HL-60/S4 treated with phorbol 12-myristate 13-acetate at 8.2 ng/mL for 4 days and 3 days (cell line): ENCODE measurements at regions not wholly inside any gene's neighbourhood (a gene's known extent, or its start where the extent isn't known, plus 50 kb on each side); places are given as distances from the start of the nearest gene placed in this dataset.

ENCODE experiments used
- in situ Hi-C: fragments of 300-500 bp; cut with MboI; formaldehyde crosslinking; loops from 2 replicates; pipeline ENCODE4 v1.15.0; 2022; ENCODE audit warnings: low sequenced_read_pairs

DNA sequence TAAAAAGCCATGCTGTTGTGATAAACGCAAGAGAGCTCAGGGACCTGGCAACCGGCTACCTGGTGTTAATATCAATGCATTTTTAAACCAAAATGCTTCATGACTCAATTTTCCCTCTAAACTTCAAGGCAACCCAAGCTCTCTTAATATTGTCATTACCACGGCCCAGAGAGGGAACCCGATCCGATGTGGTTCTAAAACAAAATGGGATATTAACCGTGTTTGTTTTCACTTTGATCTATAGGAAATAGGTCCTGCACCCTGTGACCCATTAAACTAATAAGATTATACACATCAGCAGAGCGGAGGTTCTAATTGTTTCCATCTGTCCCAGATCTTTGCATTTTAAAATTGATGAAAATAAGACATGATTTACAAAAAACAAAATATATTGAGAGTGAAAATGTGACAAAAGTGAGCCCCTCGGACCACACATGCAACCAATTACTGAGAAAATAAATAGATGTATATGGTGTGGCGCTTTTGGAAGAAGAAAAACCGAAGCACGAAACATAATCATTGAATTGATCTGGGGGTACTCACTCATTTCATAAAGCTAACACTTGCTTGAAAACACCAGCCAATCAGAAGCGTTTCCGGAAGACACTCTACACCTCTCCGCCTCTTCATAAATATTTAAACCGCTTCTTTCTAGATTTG, 290.3 kb upstream of the NFE2L3 start:
- in situ Hi-C loops = no loop called here

GRCh38 chr7:25862261-25863004, 289.6 kb upstream of the NFE2L3 start:
- in situ Hi-C loops = no loop called here

DNA sequence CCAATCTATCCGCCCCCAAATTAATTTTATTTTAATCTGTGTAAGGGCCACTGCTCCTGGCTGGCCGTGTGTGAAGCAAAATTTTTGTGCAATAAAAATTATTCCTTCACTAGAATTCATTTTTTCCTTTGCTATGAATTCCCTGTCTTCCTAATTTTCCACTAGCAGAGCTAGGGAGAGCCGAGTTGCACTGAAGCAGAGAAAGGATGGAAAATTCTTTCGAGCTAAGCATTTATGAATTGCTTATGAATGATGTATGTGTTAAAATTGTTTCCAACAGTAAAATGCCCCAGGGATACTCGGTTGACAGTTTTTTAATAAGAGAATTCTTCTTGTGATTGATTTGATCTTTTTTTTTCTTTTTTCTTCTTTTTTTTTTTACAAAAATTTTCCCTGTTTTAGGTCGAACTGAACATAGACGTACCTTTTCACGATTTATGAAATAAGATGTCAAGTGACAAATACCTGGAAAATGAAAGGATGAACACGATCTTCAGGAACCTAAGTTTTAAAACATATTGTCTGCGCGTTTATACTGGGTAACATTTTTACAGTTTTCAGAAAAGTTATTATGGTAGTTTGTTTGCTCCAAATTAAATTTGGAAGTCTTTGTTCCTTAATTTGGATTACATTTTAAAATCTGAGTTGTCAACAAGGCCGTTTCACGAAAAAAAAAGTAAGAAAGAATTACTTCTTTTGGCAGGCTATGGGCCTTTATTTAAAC, 288.8 kb upstream of the NFE2L3 start:
- in situ Hi-C loops = no loop called here

GRCh38 chr7:25863729-25864110, 288.3 kb upstream of the NFE2L3 start:
- in situ Hi-C loops = no loop called here

DNA sequence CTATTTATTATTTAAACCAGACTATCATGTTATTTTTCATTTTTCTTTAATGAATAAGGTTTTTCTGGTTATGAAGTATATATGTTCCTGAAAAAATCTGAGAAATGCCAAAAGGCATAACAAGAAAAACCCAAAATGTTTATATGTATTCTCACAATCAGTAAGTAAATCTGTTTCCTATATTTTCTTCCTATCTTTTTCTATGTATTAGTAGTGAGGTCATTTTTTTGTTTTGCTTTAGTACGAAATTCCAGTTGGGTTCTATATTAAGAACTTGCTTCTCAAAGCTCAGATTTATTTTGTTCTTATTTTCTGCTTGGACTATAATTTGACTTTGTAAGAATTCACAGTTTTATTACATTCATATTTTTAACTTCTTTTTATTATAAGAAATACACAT, 287.5 kb upstream of the NFE2L3 start:
- in situ Hi-C loops = no loop called here

GRCh38 chr7:25864943-25865751, 286.9 kb upstream of the NFE2L3 start:
- in situ Hi-C loops = no loop called here

GRCh38 chr7:25868509-25868908, 283.5 kb upstream of the NFE2L3 start:
- in situ Hi-C loops = no loop called here

DNA sequence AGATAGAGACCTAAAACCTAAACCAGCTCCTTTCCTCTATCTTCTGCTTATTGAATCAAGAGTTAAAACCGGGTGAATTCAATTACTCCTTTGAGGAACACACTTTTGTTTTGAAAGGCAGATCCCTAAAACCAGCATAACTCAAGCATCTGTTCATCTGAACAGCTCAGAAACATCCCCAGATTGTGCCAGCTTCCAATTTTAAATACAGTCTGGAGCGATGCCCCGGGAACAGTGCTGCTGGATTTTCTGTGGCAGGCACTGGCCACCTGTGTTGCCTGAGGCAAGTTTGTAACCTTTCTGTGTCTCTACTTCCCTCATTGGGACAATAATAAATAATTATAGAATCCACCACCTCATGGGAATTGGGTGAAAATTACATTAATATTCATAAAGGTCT, 281.4 kb upstream of the NFE2L3 start:
- in situ Hi-C loops = no loop called here

- in situ Hi-C loops = loop anchor here (25.0 kb wide), 1 partner anchor 786 kb away; no protein-coding TSS in a partner anchor
These were observed 275.9 kb upstream of the NFE2L3 start for GRCh38 chr7:25876092-25876491.

DNA sequence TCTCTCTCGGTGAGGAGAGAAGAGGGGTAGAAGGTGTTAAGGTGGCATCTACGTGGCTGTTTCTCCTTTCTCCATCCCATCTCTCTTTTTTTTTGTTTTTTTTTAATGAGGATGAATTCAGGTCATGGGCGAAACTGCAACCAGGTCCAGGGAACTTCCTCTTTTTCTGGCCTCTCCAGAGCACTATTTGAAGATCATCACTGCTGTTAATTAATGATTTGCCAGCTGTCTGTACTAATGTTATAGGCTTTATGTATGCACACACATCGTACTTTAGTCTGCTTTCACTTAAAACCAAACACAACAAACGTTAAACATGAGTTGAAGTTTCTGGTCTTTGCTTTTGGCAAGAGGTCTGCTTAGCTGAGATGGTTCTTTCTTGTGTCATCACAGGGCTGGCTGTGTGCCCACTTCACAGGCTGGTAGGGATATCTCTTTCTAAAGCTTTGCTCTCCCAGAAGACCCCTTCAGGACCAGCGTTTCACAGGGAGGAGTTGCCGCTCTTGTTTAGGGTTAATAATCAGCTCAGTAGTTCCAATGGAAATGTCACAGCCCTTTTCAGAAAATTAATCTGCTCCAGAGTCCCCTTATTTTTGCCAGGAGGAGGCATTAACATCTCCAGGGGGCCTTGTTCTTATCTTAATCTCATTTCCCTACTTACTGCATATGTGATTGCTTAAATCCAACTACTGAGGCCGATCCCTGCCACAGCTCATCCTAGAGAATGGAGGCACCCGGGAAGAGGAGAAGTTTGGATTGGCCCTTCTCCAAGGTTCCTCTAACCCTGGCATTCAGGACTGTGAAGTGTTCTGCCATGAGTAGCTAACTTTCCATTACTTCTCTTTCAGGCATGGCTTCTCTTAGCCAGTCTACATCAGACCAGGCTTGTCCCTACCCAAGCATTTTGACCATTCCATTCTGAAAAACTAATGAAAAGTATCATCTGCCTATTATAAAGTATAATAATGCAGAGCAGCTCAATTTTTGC, 273.9 kb upstream of the NFE2L3 start:
- in situ Hi-C loops = loop anchor here (25.0 kb wide), 1 partner anchor 784 kb away; no protein-coding TSS in a partner anchor

DNA sequence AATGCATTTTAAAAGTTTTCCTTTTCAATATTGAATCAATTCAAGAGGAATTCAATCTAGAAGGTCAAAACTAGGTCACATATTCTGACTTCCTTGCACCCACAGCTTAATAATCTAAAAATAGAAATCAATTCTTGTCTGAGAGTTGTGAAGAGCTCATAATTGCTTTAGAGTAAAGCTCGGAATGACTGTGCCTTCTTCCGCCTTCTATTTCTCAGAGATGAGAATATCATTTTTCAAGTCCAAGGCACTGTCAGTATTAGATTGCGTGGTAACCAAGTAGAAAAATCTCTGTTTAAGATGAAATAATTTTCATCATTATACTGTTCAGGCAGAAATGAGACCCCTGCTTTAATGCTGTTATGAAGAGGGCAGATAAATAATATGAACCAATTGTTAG, 272.2 kb upstream of the NFE2L3 start:
- in situ Hi-C loops = loop anchor here (25.0 kb wide), 1 partner anchor 783 kb away; no protein-coding TSS in a partner anchor

DNA sequence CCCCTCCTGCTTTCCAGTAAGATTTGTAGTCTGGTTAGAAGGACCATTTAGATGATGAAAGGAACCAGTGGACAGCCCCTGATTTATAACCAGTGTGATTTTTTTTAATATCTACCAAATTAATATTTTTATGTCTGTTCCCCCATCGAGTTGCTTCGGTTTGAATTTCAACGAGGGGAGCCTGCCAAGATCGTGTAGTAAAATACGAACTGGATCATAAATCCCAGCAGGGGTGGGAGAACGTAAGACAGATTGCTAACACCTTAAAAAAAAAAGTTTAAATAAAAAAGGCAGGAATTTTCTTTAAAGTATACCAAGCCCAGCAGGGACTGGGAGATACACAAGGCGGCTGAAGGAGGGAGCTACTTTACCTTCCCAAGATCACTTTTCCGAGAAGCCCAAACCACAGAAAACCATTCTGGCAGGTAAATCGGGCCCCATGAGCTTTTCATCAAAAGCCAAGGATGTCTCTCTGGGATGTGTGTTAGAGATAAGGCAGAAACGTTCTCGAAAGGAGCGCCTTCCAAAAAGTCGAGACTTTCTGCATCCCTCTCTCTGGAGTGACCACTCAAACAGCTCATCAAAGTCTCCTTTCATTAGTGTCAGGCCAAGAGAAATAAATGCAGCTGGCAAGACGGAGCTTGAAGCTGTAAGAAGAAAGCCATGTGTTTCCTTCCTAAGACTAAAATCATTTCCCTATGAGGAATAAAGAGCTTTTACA, 270.5 kb upstream of the NFE2L3 start:
- in situ Hi-C loops = loop anchor here (25.0 kb wide), 1 partner anchor 781 kb away; no protein-coding TSS in a partner anchor

DNA sequence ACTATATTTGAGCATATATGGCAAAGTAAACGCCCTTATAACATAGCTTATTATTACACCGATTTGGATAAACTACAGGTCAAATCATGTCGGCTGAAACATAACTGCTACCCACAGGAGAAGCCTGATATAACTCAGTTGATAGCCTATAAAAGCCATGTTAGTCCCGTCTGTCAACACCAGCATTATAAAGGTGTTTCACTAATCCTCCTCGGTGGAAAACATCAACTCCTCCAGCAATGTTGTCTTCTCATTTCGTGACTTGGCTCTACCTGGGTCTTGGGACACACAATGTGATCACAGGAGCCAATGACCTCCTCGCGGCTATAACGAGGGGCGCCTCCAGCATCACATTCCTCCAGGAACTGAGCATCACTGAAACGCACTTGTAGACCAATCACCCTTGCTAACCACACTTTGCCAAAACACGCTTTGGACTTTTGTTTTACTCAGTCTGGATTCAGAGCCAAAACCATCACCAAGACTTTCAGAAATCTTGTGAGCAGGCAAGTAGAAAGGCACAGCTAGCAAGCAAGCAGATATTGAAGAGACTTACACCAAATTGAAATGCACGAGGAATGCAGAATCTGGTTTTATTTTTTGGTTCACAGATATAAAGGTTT, 269.7 kb upstream of the NFE2L3 start:
- in situ Hi-C loops = loop anchor here (25.0 kb wide), 1 partner anchor 780 kb away; no protein-coding TSS in a partner anchor

DNA sequence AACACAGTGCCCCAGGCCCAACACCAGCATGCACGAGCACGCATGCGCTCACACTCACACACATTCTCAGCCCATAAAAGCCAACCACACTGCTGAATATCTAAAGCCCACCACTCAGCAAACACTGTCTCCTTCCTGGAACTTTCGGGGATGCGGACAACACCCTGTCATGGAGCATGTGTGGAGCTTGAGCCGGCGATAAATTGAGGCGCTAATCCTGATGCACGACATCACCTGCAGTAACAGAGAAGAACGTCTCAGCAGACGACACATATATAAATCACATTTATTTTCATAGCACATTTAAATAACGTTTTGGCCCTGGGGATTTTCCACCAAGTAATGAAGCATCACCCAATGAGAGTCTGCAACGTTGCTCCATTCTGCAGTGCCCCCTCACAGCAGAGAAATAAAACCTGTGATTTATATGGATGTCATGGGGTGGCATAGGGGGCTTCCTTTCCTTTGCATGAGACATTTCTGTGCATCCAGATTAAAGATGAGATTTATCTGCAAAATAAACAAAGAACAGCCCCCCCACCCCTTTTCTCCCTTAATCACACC, 267.7 kb upstream of the NFE2L3 start:
- in situ Hi-C loops = loop anchor here (25.0 kb wide), 1 partner anchor 778 kb away; no protein-coding TSS in a partner anchor

- in situ Hi-C loops = loop anchor here (25.0 kb wide), 1 partner anchor 777 kb away; no protein-coding TSS in a partner anchor
These were observed 266.9 kb upstream of the NFE2L3 start for GRCh38 chr7:25885057-25885576.

GRCh38 chr7:25886387-25887240, 265.4 kb upstream of the NFE2L3 start:
- in situ Hi-C loops = loop anchor here (25.0 kb wide), 1 partner anchor 776 kb away; no protein-coding TSS in a partner anchor

DNA sequence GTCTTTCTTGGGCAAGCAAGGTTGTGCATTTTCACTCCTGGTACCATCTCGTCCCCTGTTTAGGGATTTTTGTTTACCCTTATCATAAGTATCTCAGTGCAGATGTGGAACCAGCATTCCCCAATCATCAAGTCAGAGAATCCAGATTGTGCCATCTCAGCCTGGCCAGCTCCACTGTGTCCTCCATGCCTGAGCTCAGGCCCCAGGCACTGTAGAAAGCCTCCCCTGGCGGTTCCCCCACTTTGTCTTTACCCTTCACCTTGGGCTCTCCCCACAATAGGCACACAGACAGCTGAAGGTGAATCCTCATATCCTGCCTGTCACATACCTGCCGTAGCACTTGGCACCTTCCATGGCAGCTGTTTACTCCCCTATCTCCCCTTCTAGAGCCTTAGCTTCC, 264.7 kb upstream of the NFE2L3 start:
- in situ Hi-C loops = loop anchor here (25.0 kb wide), 1 partner anchor 775 kb away; no protein-coding TSS in a partner anchor
